ENCODE measurements at regions not wholly inside any gene's neighbourhood (a gene's known extent, or its start where the extent isn't known, plus 50 kb on each side); places are given as distances from the start of the nearest gene placed in this dataset.

DNA sequence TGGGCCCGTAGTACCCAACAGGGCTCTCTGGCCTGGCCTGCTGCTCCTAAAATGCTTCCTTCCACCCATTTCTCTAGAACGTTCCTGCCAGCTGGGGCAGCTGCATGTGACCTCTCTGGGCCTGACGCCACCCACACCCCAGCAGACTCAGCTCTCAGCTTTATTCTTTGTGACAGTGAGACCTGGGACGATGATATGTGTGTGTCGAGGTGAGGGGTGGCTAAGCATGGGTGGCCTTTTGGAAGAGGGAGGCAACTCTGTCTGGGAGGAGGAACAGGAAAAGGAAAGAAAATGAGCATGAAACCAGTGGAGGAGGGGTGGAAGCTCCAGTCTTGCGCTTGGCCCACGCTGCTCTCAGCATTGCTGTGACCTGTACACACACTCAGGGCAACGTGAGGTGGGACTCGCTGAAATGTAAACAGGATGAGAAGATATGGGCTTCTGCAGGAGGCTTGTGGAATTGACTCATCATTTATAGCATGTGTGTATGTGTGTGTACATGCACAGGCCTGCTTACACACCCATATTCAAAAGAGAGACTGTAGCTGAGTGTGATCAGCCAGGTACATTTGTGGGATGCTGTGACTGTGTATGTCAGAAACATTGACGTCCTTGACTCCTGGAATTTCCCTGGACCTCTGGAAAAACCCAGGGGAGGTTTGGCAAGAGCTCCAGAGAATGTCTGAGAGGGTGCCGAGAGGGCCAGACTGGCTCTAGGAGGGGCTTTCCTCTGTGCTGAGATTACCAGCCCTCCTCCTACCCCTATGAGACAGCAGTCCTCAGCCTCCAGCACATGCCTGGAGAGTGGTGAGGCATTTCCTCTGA, 137.9 kb downstream of the PJA1 start:
- DNase-seq (ENCODE audit: low spot score) = no peak

DNA sequence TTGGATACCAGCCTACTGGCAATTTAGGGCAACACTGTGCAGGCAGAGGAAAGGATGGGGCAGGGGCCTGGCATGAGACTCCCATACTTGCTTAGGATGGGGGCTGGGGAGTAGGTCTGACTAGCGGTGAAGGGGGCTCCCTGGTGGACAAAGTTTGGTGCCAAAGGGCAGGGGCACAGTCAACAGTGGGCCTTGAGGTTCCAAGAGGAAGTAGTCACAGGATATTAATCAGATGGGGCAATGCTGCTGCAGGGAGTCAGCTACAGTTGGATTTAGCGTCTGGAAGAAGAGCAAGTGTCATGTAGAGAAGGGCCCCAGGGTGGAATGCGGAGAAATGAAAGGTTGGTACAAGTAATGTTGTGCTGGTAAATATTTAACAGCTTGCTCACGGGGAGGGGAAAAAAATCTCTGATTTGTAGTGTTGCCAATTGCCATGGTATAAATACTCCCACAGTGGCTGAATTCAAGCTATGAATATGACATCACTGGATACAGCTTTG, 139.4 kb downstream of the PJA1 start:
- DNase-seq (ENCODE audit: low spot score) = no peak

DNA sequence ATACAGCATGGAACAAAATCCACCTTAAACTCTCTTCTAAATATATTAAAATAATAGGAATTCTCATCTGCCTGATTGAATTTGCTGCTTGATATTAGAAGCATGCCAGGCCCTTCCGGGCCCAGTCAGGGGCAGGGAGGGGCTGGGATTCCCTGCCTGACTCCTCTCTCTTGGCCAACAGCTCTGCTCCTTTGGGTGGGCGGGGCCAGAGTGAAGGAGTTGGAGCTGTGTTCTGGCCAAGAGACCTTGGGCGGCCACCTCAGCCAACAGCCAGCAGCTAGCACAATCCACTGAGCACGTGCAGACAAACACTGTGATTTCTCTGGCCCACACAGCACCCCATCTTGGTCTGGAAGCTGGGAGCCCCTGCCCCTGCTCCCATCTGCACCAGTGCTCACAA, 140.3 kb downstream of the PJA1 start:
- no peak for DNase-seq (ENCODE audit: low spot score)

DNA sequence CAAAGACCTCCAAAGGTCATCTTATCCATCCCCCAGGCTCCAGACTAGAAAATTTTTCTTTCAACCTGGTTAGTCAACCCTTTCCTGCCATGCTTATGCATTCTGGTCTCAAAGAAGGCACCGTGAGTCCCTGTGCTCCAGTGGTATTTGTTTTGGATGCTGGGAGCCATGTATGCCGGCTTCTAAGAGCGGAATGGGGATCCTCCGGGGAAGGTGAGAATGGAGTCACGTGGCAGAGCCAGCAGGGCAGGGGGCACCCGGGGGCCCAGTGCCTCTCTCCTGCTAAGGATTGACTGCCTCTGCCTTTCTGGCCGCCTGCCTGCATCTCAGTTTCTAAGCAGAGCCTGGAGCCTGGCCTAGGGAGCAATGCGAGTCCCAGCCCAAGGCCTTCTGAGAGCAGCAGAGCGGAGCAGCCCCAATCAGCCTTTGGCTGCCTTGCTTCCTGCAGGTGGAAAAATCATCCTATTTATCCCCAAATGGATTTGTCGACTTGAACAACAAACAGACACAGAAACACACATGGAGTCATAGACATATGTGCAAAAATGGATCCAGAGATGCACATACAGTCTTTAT, 141.0 kb downstream of the PJA1 start:
- no peak for DNase-seq (ENCODE audit: low spot score)

DNA sequence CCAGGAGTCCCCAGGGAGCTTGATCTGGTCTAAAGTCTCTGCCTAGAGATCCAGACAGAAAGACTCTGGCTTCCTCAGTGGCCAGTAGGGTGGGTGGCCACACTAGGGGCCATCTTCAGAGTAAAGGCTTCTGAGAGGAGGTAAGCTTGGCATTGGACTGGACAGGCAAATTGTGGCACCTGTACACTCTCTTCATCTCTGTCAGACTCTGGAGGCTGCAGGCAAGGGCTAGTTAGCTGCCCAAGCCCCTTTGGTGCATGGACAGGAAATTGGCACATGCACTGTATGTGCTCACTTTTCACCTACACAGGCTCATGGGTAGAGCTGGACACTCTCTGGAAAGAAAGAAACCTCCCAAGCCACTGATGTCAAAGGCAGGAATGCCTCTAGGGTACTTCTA, 142.8 kb downstream of the PJA1 start:
- no peak for DNase-seq (ENCODE audit: low spot score)

DNA sequence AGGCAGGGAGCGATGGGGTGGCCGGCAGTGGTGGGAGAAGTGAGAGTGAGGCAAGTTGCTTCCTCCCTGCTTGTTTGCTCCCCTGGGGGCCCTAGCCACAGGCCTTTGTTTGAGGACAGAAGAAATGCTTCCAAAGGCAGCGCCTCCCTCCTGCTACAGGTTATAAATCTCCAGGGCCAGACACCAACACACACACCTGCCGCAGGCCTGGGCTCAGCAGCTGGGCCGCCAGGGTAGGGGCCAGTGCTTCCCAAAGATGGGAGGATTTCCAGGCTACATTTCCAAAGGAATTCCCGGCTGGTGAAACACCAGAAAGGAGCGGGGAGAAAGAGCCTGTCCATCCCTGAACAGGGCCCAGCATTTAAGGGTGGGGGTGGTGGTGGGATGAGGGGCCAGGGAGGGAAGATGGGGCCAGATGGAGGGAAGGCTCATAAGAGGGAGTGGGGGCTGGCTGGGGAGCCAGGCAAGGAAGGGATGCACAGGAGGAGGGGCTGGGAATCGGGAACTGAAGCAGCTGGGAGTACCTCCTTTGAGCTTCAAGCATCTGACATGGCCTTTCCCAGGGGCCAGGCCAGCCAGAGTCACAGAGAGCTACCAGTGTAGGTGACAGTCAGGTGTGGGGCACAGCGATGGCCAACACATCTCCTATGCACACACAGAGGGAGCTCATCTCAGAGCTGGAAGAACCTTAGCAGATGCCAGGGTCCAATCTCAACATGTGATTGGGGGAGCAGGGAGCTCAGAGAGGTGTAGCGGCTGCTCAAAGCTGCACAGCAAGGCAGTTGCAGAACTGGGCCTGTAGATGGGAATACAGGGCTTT, 143.9 kb downstream of the PJA1 start:
- no peak for DNase-seq (ENCODE audit: low spot score)

DNA sequence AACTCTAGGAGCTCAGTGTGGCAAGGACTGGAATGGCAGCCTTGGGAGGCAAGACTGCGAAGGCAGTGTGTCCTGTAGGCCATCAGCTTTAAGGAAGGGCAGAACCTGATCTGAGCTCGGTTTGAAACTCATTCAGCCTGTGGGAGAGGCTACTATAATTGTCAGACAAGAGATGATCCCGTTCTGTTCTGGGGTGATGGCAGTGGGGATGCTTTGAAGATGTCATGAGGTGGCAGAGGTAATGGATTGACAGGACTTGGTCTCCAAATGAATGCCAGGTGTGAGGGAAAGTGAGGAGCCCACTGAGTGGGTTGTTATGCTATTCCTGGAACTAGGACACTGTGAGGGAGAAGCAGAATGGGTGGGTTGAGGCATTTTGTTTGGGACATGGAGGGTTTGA, 144.9 kb downstream of the PJA1 start:
- no peak for DNase-seq (ENCODE audit: low spot score)

DNA sequence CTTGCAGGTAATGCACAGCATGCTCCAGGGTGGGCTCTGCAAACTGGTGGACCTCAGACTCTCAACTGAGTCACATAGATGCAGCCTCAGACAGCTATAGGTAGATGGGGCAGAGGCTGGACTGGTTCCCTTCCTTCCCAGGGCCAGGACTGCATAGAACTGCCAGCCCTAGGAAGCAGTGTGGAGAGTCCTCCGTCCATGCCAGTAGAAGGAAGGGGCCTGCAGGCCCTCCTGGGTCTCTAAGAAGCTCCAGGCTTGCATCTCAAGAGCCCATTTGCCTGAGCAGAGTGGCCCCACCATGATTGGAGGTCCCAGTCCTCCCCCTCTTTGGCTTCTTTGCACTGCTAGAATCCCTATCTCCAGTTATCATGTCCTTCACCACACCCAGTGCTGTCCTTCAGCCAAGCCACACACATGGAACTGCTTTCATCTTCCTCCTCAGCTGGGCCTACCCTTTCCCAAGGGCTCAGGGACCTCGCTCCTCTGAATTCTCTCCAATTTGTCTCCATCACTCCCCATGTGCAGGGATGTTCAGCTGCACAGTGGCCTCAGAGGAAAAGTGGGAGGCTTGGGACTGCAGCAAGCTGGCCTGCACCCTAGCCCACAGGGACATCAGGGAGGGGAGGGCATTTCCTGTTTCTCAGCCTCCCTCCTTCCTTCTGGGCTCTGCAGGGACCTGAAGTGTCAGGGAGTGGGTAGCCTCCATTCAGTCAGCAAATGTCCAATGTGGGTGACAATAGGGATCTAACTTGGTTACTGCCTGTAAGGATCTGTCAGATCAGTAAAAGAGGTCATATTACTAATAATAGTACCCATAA, 146.0 kb downstream of the PJA1 start:
- DNase-seq (ENCODE audit: low spot score) = no peak

DNA sequence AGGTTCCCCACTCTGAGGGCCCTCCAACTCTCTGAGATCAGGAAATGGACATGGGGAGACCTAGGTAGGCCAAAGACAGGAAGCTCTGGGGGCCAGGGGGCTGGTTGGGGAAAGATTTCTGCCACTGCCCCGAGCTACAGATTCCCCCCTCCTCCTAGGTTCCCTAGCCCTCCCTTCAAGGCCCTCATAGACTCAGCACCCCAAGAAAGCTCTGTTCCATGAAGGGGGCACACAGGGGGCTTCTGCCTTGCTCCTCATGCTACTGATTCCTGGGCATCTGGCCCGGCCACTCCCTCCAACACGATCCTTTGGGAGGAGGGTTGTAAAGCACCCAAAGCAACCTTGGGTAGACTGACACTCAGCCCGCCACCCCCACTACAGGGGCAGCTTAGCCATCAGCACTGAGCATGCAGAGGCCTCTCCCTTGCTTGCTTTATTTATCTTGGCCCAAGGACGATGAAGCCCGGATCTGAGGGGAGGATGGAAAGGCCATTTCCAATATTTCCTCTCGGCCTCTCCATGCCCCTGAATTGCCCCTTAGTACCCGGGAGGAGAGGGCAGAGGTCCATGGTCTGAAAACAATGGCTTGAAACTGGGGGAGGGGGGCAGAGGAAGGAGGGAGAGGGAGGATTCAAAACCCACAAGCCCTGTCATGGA, 146.7 kb downstream of the PJA1 start:
- no peak for DNase-seq (ENCODE audit: low spot score)

DNA sequence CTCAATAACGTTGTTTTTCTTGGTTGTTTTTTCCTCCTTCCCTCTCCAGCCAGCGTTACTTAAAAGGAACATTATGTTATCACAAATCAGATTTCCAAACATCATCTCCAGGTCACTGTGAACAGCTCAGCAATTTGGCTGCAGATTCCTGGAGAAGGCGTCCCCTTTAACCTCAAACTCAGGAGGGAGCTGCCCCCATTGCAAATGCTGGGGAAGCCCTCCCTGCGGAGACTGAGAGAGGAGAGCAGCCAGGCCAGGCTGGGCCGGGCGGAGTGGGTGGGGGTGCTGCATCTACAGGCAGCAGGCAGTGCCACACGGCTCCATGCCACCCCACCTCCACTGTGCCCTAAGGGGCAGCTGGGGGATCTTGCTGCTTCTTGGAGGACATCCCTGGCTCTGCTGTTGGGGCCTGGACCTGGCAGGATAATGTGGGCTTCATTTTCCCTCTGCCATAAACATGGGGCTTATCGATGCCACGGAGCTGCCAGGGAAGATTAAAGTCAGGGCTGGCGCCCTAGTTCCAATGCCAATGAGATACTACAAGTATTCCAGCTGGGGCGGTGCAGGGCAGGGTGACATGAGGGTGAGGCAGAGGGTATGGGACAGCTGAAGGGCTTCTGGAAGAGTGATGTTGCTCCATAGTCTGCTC, 148.8 kb downstream of the PJA1 start:
- DNase-seq (ENCODE audit: low spot score) = no peak

DNA sequence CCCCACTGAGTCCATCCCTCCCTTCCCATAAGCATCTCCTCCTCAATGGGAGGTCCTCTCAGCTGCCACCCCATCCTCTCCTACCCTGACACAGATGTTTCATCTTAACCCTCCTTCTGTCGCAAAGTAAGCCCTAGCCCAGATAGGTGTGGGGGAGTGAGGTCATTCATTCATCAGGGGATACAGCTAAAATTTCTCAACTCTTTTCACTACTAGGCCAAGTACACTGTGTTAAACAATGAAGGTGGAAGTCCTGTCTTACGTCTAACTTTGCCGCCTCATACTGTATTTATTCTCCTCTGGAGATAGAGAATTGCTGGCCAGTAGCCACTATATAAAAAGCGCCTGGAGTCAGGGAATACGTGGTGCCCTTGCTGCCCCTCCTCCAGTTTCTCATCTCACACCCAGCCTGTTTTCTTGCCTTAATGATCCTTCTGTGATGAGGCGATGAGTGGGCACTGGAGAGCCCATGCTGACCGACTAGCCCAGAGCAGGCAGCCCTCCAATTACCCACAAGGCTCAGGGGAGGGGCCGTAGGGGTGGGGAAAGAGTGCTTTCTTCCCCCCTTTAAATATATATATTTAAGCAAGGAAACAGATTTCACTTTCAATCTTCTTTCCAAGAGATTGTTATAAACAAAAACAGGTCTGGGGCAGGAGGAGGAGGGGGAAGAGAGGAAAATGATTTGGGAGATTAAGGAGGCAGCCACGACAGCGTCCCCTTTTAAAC, 149.5 kb downstream of the PJA1 start:
- no peak for DNase-seq (ENCODE audit: low spot score)

DNA sequence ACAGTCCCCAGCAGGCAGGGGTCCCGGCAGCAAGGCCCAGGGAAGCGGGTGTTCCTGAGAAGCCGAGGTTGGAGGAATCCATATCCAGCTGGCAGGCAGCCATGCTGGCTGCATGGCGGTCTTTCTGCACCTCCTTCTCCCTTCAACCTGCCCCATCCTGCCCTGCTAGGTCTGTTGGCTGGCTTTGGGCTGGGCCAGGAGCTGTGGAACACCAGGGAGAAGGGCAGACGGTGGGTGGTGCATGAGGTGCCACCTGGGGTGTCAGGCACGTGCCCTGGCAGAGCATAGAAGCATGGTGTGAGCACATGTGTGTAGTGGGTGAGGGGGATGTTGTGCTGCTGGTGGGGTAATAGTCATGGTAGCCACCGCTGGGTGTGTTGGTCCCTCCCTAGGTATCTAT, 150.1 kb downstream of the PJA1 start:
- DNase-seq (ENCODE audit: low spot score) = no peak

DNA sequence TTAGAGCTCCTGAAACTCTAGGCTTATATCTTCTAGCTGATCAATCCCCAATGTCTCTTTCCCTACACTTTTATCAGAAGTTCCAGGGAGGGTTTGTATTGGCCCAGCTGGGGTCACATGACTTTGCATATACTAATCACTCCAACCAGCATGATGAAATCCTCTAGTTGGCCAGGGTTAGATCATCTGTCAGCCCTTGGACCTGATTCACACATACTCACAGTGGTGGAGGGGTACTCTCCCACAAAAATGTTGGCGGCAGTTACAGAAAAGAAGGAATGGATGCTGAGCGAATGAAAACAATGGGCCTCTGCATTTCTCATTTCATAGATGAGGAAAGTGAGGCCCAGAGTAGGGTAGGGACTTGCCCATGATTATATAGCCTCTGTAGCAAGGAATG, 151.1 kb downstream of the PJA1 start:
- no peak for DNase-seq (ENCODE audit: low spot score)

DNA sequence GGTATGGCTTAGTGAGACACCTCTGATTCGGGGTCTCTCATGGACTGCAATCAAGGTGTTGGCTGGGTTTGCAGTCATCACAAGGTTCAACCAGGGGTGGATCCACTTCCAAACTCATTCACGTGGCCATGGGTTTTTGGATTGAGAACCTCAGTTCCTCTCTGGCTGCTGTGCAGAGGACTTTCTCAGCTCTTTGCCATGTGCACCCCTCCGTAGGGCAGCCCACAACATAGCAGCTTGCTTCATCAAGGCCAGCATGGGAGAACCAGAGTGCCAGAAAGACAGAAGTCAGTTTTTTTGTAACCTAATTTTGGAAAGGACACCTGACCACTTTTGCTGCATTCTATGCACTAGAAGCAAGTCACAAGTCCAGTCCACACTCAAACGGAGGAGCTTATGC, 154.9 kb downstream of the PJA1 start:
- no peak for DNase-seq (ENCODE audit: low spot score)

DNA sequence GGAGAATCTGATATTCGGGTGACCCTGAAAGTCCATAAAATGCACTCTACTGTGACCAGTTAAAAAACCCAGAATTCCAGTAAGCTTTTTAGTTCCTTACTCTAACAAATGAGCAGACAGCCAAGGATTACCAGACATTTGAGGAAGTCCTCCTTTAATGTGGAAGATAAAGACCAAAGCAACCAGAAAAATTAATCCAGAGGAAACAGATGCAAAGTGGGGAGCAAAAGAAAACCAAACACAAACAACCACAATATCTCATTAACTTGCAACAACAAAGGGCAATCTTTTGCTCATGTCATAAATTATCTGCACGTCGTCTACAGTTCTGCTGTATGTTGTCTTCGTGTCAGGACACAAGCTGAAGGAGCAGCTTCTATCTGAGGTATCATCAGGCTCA, 164.4 kb downstream of the PJA1 start:
- no peak for DNase-seq (ENCODE audit: low spot score)

DNA sequence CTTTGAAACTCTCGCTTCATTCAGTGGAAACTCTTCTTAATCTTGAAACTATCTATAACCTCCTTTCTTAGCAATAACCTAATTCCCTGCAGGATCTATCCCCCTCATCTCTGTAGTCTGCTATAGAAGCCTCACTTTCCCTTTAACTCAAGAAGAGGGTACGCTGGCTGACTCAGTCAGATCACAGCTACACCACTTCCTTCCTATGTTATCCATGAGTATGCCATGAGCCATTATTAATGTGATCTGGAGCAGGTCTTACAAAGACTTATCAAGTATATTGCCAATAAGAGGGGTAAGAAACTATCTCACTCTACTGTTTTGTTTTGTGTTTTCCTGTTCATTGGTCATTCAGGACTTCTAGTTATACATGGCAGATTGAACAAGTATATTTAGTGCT, 165.3 kb downstream of the PJA1 start:
- DNase-seq (ENCODE audit: low spot score) = no peak

DNA sequence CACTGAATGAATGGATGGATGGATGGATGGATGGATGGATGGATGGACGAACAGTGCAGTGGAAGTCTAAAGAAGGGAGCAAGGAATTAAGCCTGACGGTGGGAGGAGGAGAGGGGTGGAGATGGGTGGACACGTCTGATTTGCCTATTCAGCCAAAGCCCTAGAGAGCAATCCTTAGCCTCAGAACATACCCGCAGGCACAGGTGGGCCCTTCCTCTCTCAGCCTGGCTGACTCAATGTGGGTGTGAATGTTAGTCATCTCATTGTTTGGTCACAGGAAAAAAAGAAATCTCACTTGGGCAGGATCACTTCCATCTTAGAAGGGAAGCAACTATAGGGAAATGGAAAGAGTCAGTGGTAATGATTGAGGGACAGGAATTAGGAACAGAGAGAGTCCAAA, 165.9 kb downstream of the PJA1 start:
- no peak for DNase-seq (ENCODE audit: low spot score)

DNA sequence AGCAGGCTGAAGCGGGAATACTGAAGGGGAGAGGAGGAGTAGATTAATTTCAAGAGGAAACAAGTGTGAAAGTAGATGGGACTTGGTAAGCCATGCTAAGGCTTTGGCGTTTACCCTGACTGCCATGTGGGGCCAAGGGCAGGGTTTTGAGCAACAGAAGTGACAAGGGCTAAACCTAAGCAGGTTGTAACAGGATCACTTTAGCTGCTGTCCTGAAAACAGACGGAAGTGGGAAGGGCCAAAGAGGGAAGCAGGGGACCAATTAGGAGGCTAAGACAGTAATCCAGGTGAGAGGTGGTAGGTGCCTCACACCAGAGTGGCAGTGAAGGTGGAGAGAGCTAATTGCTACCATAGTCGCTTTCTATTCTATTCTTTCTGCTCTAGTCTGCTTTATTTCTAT, 166.5 kb downstream of the PJA1 start:
- no peak for DNase-seq (ENCODE audit: low spot score)

DNA sequence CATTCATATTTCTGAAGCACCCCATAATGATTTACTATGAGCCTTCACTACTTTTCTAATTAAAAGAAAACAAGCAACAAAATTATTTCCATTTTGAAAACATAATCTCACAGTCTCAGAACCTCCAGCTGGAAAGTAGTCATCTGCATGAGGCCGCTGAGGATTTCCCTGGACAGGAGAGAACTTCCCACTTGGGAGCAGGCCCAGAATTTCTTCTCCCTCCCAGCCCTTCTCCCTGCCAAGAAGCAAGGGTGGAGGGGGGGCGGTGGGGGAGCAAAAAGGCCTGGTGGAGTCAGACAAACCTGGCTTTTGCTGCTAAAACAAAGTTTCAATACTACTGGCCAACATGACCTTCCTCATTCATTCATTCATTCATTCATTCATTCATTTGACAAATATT, 167.3 kb downstream of the PJA1 start:
- DNase-seq (ENCODE audit: low spot score) = no peak

DNA sequence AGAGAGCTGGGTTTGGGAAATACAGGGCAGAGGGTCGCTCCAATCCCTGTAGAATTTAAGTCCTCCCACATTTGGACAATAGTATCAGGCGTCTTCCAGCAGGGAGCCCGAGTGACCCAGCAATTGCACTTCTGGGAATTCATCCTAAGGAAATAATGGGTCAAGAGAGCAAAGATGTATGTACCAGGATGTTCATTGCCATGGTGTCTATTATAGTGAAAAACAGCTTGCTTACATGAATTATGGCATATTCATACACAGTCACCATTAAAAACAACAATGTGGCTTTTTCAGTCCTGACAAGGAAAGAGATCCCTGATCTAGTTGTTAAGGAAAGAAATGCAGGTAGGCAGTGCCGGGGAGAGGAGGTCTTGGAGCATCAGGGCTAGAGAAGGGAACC, 167.7 kb downstream of the PJA1 start:
- DNase-seq (ENCODE audit: low spot score) = no peak

All from CD4-positive, alpha-beta T cell treated with Interleukin-15 for 4 hours (primary cell).